ENCODE measurements at regions not wholly inside any gene's neighbourhood (a gene's known extent, or its start where the extent isn't known, plus 50 kb on each side); places are given as distances from the start of the nearest gene placed in this dataset.

GRCh38 chr17:59490216-59490615 is 75.2 kb upstream of the DHX40 start:
- H3K4me3 ChIP-seq (ENCODE audit: low read depth, low read length) = no peak overlapping the region
- no peak for TF ChIP-seq CTCF (IDR thresholded peaks at IDR 0.05; ENCODE audit: insufficient read depth, low read length, missing control alignments)
- DNase-seq (ENCODE audit: low read depth, low spot score) = no peak
- CTCF ChIA-PET = interaction anchor here (0.7 to 1.5 kb wide), 5 partner anchors 48 to 180 kb away, joined by 3 to 5 read pairs (median 3); no protein-coding TSS in a partner anchor
- POLR2A ChIA-PET = interaction anchor here (0.7 kb wide), 1 partner anchor 40 kb away, joined by 3 read pairs; no protein-coding TSS in a partner anchor

GRCh38 chr17:59491353-59492090 is 73.9 kb upstream of the DHX40 start:
- no peak for TF ChIP-seq CTCF (IDR thresholded peaks at IDR 0.05; ENCODE audit: insufficient read depth, low read length, missing control alignments)
- DNase-seq (ENCODE audit: low read depth, low spot score) = no peak
- ChIA-PET CTCF (interaction anchor here (1.0 to 1.1 kb wide), 3 partner anchors 30 to 181 kb away, joined by 3 read pairs; no protein-coding TSS in a partner anchor), POLR2A (no interaction called here)
- no peak overlapping the region for H3K4me3 ChIP-seq (ENCODE audit: low read depth, low read length)

- no peak overlapping the region for H3K4me3 ChIP-seq (ENCODE audit: low read depth, low read length)
- DNase-seq (ENCODE audit: low read depth, low spot score) = no peak
- ChIA-PET POLR2A (no interaction called here), CTCF (interaction anchor here (1.0 kb wide), 1 partner anchor 30 kb away, joined by 3 read pairs; no protein-coding TSS in a partner anchor)
- TF ChIP-seq CTCF (IDR thresholded peaks at IDR 0.05; ENCODE audit: insufficient read depth, low read length, missing control alignments) = no peak
Observed at GRCh38 chr17:59492091-59492451, 73.3 kb upstream of the DHX40 start.

GRCh38 chr17:59493867-59494266 is 71.5 kb upstream of the DHX40 start:
- H3K4me3 ChIP-seq (ENCODE audit: low read depth, low read length) = no peak overlapping the region
- ChIA-PET POLR2A (no interaction called here), CTCF (interaction anchor here (1.6 kb wide), 1 partner anchor 52 kb away, joined by 8 read pairs; no protein-coding TSS in a partner anchor)
- TF ChIP-seq CTCF (IDR thresholded peaks at IDR 0.05; ENCODE audit: insufficient read depth, low read length, missing control alignments) = no peak
- no peak for DNase-seq (ENCODE audit: low read depth, low spot score)

- no peak for TF ChIP-seq CTCF (IDR thresholded peaks at IDR 0.05; ENCODE audit: insufficient read depth, low read length, missing control alignments)
- ChIA-PET CTCF (interaction anchor here (1.6 kb wide), 1 partner anchor 53 kb away, joined by 8 read pairs; no protein-coding TSS in a partner anchor), POLR2A (no interaction called here)
- H3K4me3 ChIP-seq (ENCODE audit: low read depth, low read length) = no peak overlapping the region
- no peak for DNase-seq (ENCODE audit: low read depth, low spot score)
Observed at GRCh38 chr17:59494757-59495368, 70.5 kb upstream of the DHX40 start.

GRCh38 chr17:59496178-59496577 is 69.2 kb upstream of the DHX40 start:
- CTCF ChIA-PET = interaction anchor here (1.4 to 1.7 kb wide), 2 partner anchors 25 to 185 kb away, joined by 3 to 5 read pairs; no protein-coding TSS in a partner anchor

More at GRCh38 chr17:59496178-59496577, 69.2 kb upstream of the DHX40 start:
- no peak for DNase-seq (ENCODE audit: low read depth, low spot score)
- POLR2A ChIA-PET = no interaction called here
- no peak for TF ChIP-seq CTCF (IDR thresholded peaks at IDR 0.05; ENCODE audit: insufficient read depth, low read length, missing control alignments)
- no peak overlapping the region for H3K4me3 ChIP-seq (ENCODE audit: low read depth, low read length)

Data from AG04449 (cell line).